ENCODE measurements at regions not wholly inside any gene's neighbourhood (a gene's known extent, or its start where the extent isn't known, plus 50 kb on each side); places are given as distances from the start of the nearest gene placed in this dataset.

DNA sequence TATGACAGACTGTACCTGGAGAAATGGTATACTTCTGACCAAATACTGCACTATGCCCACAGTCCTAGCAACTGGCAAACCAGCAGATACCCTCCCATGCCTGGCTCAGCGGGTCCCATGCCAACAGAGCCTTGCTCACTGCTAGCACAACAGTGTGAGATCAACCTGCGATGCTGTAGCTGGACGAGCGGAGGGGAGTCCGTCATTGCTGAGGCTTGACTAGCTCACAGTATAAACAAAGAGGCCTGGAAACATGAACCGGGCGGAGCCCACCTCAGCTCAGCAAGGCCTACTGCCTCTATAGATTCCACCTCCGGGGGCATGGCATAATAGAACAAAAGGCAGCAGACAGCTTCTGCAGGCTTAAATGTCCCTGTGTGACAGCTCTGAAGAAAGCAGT, 93.2 kb upstream of the CAB39 start:
- no peak for TF ChIP-seq ZNF70 (CRISPR knock-in tag; IDR thresholded peaks at IDR 0.05)
- TF ChIP-seq TOX (CRISPR knock-in tag; IDR thresholded peaks at IDR 0.05; ENCODE audit: borderline replicate concordance) = no peak
- no peak for TF ChIP-seq ZFP3 (CRISPR knock-in tag; IDR thresholded peaks at IDR 0.05)
- no peak for TF ChIP-seq RARB (CRISPR knock-in tag; IDR thresholded peaks at IDR 0.05)
- no peak for TF ChIP-seq BACH2 (CRISPR knock-in tag; IDR thresholded peaks at IDR 0.05; ENCODE audit: borderline replicate concordance)
- TF ChIP-seq, protein P1, sequence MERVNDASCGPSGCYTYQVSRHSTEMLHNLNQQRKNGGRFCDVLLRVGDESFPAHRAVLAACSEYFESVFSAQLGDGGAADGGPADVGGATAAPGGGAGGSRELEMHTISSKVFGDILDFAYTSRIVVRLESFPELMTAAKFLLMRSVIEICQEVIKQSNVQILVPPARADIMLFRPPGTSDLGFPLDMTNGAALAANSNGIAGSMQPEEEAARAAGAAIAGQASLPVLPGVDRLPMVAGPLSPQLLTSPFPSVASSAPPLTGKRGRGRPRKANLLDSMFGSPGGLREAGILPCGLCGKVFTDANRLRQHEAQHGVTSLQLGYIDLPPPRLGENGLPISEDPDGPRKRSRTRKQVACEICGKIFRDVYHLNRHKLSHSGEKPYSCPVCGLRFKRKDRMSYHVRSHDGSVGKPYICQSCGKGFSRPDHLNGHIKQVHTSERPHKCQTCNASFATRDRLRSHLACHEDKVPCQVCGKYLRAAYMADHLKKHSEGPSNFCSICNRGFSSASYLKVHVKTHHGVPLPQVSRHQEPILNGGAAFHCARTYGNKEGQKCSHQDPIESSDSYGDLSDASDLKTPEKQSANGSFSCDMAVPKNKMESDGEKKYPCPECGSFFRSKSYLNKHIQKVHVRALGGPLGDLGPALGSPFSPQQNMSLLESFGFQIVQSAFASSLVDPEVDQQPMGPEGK (CRISPR knock-in tag; IDR thresholded peaks at IDR 0.05; ENCODE audit: borderline replicate concordance) = no peak
- TF ChIP-seq ISL1 (CRISPR knock-in tag; IDR thresholded peaks at IDR 0.05) = no peak
- TF ChIP-seq PPARA (CRISPR knock-in tag; IDR thresholded peaks at IDR 0.05; ENCODE audit: borderline replicate concordance) = no peak
- no peak for TF ChIP-seq ZFP30 (CRISPR knock-in tag; IDR thresholded peaks at IDR 0.05)
- TF ChIP-seq, protein P2, sequence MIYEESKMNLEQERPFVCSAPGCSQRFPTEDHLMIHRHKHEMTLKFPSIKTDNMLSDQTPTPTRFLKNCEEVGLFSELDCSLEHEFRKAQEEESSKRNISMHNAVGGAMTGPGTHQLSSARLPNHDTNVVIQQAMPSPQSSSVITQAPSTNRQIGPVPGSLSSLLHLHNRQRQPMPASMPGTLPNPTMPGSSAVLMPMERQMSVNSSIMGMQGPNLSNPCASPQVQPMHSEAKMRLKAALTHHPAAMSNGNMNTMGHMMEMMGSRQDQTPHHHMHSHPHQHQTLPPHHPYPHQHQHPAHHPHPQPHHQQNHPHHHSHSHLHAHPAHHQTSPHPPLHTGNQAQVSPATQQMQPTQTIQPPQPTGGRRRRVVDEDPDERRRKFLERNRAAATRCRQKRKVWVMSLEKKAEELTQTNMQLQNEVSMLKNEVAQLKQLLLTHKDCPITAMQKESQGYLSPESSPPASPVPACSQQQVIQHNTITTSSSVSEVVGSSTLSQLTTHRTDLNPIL (CRISPR knock-in tag; IDR thresholded peaks at IDR 0.05; ENCODE audit: low read depth) = no peak
- no peak for TF ChIP-seq ZC3H10 (CRISPR knock-in tag; IDR thresholded peaks at IDR 0.05)
- TF ChIP-seq GLIS3 (CRISPR knock-in tag; IDR thresholded peaks at IDR 0.05) = no peak
- TF ChIP-seq TSHZ2 (CRISPR knock-in tag; IDR thresholded peaks at IDR 0.05) = no peak

All from SK-N-SH treated with all-trans-retinoic acid at 6 μM for 48 hours (cell line).